ENCODE measurements at regions not wholly inside any gene's neighbourhood (a gene's known extent, or its start where the extent isn't known, plus 50 kb on each side); places are given as distances from the start of the nearest gene placed in this dataset.
"Not testable (repeated sequence)": the region's sequence is repeated elsewhere in the genome, so short reads cannot be mapped to it uniquely, and the experiment has no call there.

GRCh38 chr7:65062566-65062965 lies 56.1 kb upstream of the ERV3-1 start:
- not testable (repeated sequence) for DNase-seq (ENCODE audit: low read depth, low spot score)

GRCh38 chr7:65059247-65059646 lies 52.8 kb upstream of the ERV3-1 start:
- not testable (repeated sequence) for DNase-seq (ENCODE audit: low read depth, low spot score)

Measured in activated CD4-positive, CD25-positive, alpha-beta regulatory T cell treated with anti-CD3 and anti-CD28 coated beads, Interleukin-2, amount 50 U/mL, for 16 hours (primary cell).